GM12891 (cell line): ENCODE measurements at regions not wholly inside any gene's neighbourhood (a gene's known extent, or its start where the extent isn't known, plus 50 kb on each side); places are given as distances from the start of the nearest gene placed in this dataset.

Experiments used
- PAX5 ChIP-seq: IDR thresholded peaks from 2 replicates; pipeline ENCODE4 v1.6.1; 2011; ENCODE audit warnings: low read length, moderate library complexity, mild to moderate bottlenecking; ENCODE audit not compliant: insufficient read depth, severe bottlenecking
- POLR2A ChIP-seq: IDR thresholded peaks from 2 replicates; pipeline ENCODE4 v1.6.1; 2011; ENCODE audit warnings: low read depth, low read length, control low read depth
- POLR2AphosphoS5 ChIP-seq: IDR thresholded peaks from 2 replicates; pipeline ENCODE4 v1.6.1; 2011; ENCODE audit warnings: low read depth, low read length, control low read depth
- POU2F2 ChIP-seq: IDR thresholded peaks from 2 replicates; pipeline ENCODE4 v1.6.1; 2011; ENCODE audit warnings: low read depth, mild to moderate bottlenecking, control low read depth, low read length, moderate library complexity
- SPI1 ChIP-seq: IDR thresholded peaks from 2 replicates; pipeline ENCODE4 v1.6.1; 2011; ENCODE audit warnings: low read depth, low read length, control low read depth
- TAF1 ChIP-seq: IDR thresholded peaks from 2 replicates; pipeline ENCODE4 v1.6.1; 2011; ENCODE audit warnings: low read depth, low read length, control low read depth

DNA sequence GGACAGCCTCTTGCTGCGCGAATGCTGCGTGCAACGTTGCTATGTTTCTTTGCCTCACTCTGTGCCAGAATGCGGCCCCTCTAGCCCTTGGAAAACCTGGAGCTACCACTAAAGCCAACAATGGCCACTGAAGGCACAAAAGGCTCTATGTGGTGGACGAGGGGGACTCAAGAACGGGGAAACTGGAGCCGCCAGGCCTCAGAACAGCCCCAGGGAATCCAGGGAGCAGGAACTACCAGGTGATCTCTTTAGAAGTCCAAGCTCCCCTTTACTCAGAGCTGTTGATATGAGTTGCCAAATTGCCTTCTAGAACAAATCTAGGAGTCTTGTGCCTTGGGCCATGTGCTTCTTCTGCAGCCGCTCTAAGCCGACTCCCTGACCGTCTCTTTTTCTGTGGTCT lies 113.8 kb upstream of the ERRFI1 start:
- no peak for TF ChIP-seq POLR2A
- TF ChIP-seq POLR2AphosphoS5 = no peak
- TF ChIP-seq TAF1 = no peak
- TF ChIP-seq SPI1 = no peak
- no peak for TF ChIP-seq POU2F2
- TF ChIP-seq PAX5 = no peak
